WTC11 (cell line): ENCODE measurements at regions not wholly inside any gene's neighbourhood (a gene's known extent, or its start where the extent isn't known, plus 50 kb on each side); places are given as distances from the start of the nearest gene placed in this dataset.

Source experiments
- CTCF ChIP-seq: fragments of 200-600 bp; IDR thresholded peaks from 2 replicates; pipeline ENCODE4 v1.8.0; 2022; ENCODE audit warnings: antibody characterized with exemption
- ERG ChIP-seq: fragments of 250-450 bp; sonication (Bioruptor Pico); IDR thresholded peaks from 2 replicates; pipeline ENCODE4 v1.8.0; 2021; ENCODE audit warnings: mild to moderate bottlenecking
- MAX ChIP-seq: sonication (generic); formaldehyde crosslinking; IDR thresholded peaks from 2 replicates; pipeline ENCODE4 v1.8.0; 2022; ENCODE audit warnings: mild to moderate bottlenecking, missing genetic modification reagents
- RORB ChIP-seq: fragments of 250-450 bp; sonication (Bioruptor Pico); IDR thresholded peaks from 2 replicates; pipeline ENCODE4 v1.9.0; 2021; ENCODE audit warnings: mild to moderate bottlenecking
- TP53 ChIP-seq: sonication (generic); formaldehyde crosslinking; IDR thresholded peaks from 2 replicates; pipeline ENCODE4 v1.8.1; 2023; ENCODE audit warnings: mild to moderate bottlenecking, missing genetic modification reagents

DNA sequence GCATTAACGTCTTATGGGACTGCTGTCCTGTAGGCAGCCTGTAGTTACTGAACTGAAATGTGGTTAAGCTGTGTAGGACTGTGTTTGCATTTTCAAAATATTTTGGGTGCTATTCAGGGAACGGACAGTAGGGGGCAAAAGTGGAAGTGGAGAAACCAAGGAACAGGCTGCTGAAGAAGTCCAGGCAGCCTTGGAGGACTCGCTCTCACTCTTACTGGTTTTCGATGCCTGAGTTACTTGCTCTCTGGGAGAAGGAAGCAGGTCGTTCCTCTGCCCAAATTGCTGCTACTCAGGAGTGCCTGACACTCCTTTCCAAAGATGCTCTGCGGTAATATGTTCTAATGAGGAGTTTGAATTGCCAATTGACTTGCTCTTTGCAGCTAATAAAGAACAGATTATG, 64.5 kb upstream of the RBFOX1 start:
- TF ChIP-seq TP53 (no peak), ERG (CRISPR knock-in tag) (no peak), MAX (no peak), RORB (CRISPR knock-in tag) (no peak), CTCF (peak; percentile 34; the same call in 1 of the 2 replicates)
